Adrenal gland (tissue), 9 donors: ENCODE measurements at regions not wholly inside any gene's neighbourhood (a gene's known extent, or its start where the extent isn't known, plus 50 kb on each side); places are given as distances from the start of the nearest gene placed in this dataset.

Experiments used
- DNase-seq, 7 donors: peaks; one replicate each; pipeline ENCODE4 v3.0.0-alpha.2; 2019 to 2020
- H3K27ac ChIP-seq, 5 donors: fragments of 200-600 bp; sonication (generic) in 4 of 5; 1 replicate in 3 of 5; 2 replicates in 2 of 5; pipeline versions ENCODE4 v1.5.1 to v1.8.0; 2016 to 2020; ENCODE audit warnings: mild to moderate bottlenecking in 1 of 5
- H3K27me3 ChIP-seq: fragments of 200-600 bp; 2 replicates; pipeline ENCODE4 v1.8.0; 2021
- H3K36me3 ChIP-seq, 2 donors: fragments of 200-600 bp; replicated peaks in 1 of 2; 1 replicate in 1 of 2; 2 replicates in 1 of 2; pipeline versions ENCODE4 v1.5.1 to v1.8.0; 2018 to 2022
- H3K4me1 ChIP-seq, 2 donors: fragments of 200-600 bp; replicated peaks in 1 of 2; 1 replicate in 1 of 2; 2 replicates in 1 of 2; pipeline versions ENCODE4 v1.5.1 to v1.8.0; 2018 to 2021
- H3K4me3 ChIP-seq, 4 donors: fragments of 200-600 bp; sonication (generic) in 3 of 4; one replicate each; pipeline ENCODE4 v1.5.1; 2016 to 2018
- H3K9me3 ChIP-seq, 3 donors: fragments of 200-600 bp; sonication (generic) in 1 of 3; replicated peaks in 1 of 3; 1 replicate in 2 of 3; 2 replicates in 1 of 3; pipeline versions ENCODE4 v1.5.1 to v1.8.0; 2016 to 2021
- POLR2A ChIP-seq, 2 donors: fragments of 450-650 bp; IDR thresholded peaks; one replicate each; pipeline ENCODE4 v1.6.1; 2017; ENCODE audit warnings: antibody characterized with exemption in 2 of 2, mild to moderate bottlenecking in 2 of 2, moderate library complexity in 1 of 2
- WGBS, 4 donors: extraction: QIAGEN DNeasy Blood & Tissue Kit in 2 of 4; methylation state at CpG; one replicate each; pipeline versions ENCODE4 v1.1.5 to v1.1.7; 2013 to 2017; 5-methylcytosine and 5-hydroxymethylcytosine counted together
- intact Hi-C, 2 donors: fragments of 100-400 bp; cut with DNase I; formaldehyde crosslinking; loops; one replicate each; pipeline versions ENCODE4 v1.14.1 to v1.15.0; 2022 to 2023
- TF ChIP-seq, protein P1 (sequence below), 6 experiments: fragments of 450-650 bp in 4 of 6; fragments of 200-600 bp in 2 of 6; sonication (generic) in 1 of 6; IDR thresholded peaks; 1 replicate in 5 of 6; 2 replicates in 1 of 6; pipeline versions ENCODE4 v1.5.1 to v1.8.0; 2016 to 2021; ENCODE audit warnings: antibody characterized with exemption in 6 of 6, mild to moderate bottlenecking in 2 of 6, moderate library complexity in 1 of 6
- donor health status: healthy with polysubstance abuse.
- donor health status: Bipolar disorder and iron deficiency.
- donor health status: DM: yes; HTN: yes; CAD: no.
- donor health status: DM: no; HTN: no; CAD: no.
- donor health status: DM: no; HTN: no; CAD: no.

DNA sequence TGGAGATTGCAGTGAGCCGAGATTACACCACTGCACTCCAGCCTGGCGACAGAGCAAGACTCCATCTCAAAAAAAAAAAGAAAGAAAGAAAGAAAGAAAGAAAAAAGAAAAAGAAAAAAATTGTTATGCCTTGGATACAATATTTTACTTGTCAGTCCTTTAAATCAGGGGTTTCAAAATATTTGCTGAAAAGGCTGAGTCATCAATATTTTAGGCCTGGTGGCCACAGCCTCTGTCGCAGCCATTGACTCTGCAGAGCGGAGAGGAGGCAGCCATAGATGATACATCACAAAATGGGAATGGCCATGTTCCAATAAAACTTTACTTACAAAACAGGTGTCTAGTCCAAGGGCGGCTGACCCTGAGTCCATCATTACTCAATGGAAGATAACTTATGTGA, 314.8 kb upstream of the SALL3 start:
- DNase-seq: no peak
- 80 to 92% (median 87%) methylated on average over 5 of the region's 5 CpGs for WGBS, 4 donors
- no peaks in the 10 kb centered on the region for H3K36me3 ChIP-seq

DNA sequence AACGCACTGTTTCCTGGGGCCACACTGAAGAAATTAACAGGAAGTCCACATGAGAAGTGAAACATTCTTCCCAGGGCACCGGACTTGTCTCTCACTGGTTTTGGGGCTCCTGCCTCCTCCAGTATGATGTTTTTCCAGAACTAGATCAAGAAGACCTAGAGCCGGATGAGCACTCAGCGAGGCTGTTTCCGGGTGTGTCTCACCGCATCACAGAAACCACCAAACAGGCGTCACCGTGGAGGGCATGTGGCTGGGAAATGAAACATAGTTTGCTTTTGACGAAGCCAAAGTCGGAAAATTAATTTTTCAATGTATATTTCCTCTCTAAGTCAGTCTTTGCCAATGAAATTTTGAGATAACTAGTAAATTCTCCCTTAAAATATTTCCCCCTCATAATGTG, 314.0 kb upstream of the SALL3 start:
- no peak overlapping the region for H3K4me3 ChIP-seq
- intact Hi-C loops: no loop called here
- TF ChIP-seq POLR2A (IDR thresholded peaks at IDR 0.05): no peak
- TF ChIP-seq, protein P1, sequence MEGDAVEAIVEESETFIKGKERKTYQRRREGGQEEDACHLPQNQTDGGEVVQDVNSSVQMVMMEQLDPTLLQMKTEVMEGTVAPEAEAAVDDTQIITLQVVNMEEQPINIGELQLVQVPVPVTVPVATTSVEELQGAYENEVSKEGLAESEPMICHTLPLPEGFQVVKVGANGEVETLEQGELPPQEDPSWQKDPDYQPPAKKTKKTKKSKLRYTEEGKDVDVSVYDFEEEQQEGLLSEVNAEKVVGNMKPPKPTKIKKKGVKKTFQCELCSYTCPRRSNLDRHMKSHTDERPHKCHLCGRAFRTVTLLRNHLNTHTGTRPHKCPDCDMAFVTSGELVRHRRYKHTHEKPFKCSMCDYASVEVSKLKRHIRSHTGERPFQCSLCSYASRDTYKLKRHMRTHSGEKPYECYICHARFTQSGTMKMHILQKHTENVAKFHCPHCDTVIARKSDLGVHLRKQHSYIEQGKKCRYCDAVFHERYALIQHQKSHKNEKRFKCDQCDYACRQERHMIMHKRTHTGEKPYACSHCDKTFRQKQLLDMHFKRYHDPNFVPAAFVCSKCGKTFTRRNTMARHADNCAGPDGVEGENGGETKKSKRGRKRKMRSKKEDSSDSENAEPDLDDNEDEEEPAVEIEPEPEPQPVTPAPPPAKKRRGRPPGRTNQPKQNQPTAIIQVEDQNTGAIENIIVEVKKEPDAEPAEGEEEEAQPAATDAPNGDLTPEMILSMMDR (IDR thresholded peaks at IDR 0.05): no peak
- H3K4me1 ChIP-seq: no peaks in the 10 kb centered on the region
- DNase-seq: no peak
- no peak overlapping the region for H3K27ac ChIP-seq
- no peaks in the 10 kb centered on the region for H3K9me3 ChIP-seq
- no peaks in the 10 kb centered on the region for H3K27me3 ChIP-seq
- no peaks in the 10 kb centered on the region for H3K36me3 ChIP-seq
- 85 to 89% (median 87%) methylated on average over 10 of the region's 10 CpGs for WGBS, 4 donors

More for the DNA sequence above, 314.8 kb upstream of the SALL3 start:
- intact Hi-C loops: no loop called here
- TF ChIP-seq POLR2A (IDR thresholded peaks at IDR 0.05): no peak
- TF ChIP-seq, protein P1 (IDR thresholded peaks at IDR 0.05): no peak
- H3K4me1 ChIP-seq: no peaks in the 10 kb centered on the region
- no peak overlapping the region for H3K4me3 ChIP-seq
- H3K27me3 ChIP-seq: no peaks in the 10 kb centered on the region
- no peak overlapping the region for H3K27ac ChIP-seq
- H3K9me3 ChIP-seq: no peaks in the 10 kb centered on the region

DNA sequence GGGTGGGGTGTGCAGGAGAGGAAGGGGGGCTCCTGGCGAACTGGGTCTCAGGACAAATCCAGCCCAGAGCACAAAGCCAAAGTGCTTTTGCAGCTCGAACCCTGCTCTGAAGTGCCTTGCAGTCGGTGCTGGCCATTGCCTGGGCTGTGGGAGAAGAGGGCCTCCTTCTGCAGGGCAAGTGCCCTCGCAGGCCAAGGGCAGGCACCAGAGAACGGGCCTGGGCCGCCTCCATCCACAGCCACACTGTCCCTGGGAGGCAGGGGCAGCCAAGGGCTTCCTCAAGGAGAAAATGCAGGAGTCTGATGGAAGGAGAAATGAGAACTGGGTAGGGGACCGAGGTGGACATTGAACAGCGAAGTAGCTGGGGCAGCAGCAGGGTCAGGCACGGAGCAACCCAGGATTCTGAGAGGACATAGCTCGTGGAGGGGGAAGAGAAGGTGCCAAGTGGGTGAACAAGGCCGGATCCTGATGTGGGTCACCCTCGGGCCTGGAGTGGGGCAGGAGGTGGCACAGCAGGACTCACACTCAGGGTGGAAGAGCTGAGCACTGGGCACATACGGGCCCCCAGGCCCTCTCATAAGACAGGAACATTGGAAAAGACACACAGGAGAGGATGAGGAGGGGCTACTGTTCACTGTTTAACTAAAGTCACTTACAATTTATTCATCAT, 312.8 kb upstream of the SALL3 start:
- H3K36me3 ChIP-seq: no peaks in the 10 kb centered on the region
- intact Hi-C loops: no loop called here
- H3K4me1 ChIP-seq: no peaks in the 10 kb centered on the region
- WGBS, 4 donors: 67 to 84% (median 76%) methylated on average over 12 to 13 of the region's 13 CpGs
- H3K4me3 ChIP-seq: no peak overlapping the region
- no peak overlapping the region for H3K27ac ChIP-seq
- no peak for DNase-seq
- no peaks in the 10 kb centered on the region for H3K9me3 ChIP-seq
- TF ChIP-seq POLR2A (IDR thresholded peaks at IDR 0.05): no peak
- TF ChIP-seq, protein P1 (IDR thresholded peaks at IDR 0.05): no peak
- no peaks in the 10 kb centered on the region for H3K27me3 ChIP-seq

DNA sequence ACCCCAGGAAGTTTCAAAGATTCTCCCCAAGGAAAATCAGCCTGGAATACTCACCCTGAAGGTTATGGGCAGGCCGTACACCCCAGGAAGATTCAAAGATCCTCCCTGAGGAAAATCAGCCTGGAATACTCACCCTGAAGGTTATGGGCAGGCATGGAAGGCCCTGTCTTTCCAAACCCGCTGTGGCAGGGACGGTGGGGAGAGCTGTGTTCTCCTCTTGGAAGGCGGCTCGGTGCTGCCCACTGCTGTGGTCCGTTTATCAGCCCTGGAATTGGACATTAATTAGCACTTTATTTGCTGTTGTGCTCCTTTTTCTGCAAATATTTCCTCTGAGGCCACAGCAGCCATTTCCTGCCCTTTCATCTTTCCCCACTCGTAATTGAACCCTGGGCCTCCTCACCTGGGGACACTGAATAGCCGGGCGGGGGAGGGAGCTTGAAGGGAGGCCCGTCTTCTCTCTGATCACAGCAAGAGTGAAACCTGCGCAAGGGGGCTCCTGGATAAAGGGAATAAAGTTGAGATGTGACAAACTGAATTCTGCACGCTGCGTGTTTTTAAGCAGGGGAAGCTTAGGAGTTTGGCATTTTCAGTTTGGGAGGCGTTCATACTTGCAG, 308.7 kb upstream of the SALL3 start:
- WGBS, 4 donors: 60 to 69% (median 67%) methylated on average over 13 to 14 of the region's 14 CpGs
- no peak for TF ChIP-seq POLR2A (IDR thresholded peaks at IDR 0.05)
- TF ChIP-seq, protein P1 (IDR thresholded peaks at IDR 0.05): no peak
- no peaks in the 10 kb centered on the region for H3K4me1 ChIP-seq
- no peaks in the 10 kb centered on the region for H3K27me3 ChIP-seq
- no peaks in the 10 kb centered on the region for H3K9me3 ChIP-seq
- H3K36me3 ChIP-seq: no peaks in the 10 kb centered on the region
- H3K4me3 ChIP-seq: no peak overlapping the region
- no peak overlapping the region for H3K27ac ChIP-seq
- intact Hi-C loops: no loop called here
- DNase-seq: no peak
